Keratinocyte (primary cell): ENCODE measurements at regions not wholly inside any gene's neighbourhood (a gene's known extent, or its start where the extent isn't known, plus 50 kb on each side); places are given as distances from the start of the nearest gene placed in this dataset.

Source experiments
- DNase-seq: peaks from one replicate; pipeline ENCODE4 v3.0.0-alpha.2; 2011; ENCODE audit warnings: low read depth, missing footprints, low spot score
- FAIRE-seq: peaks from 2 replicates; lab custom pipeline; 2011; peaks lifted over from hg19 to GRCh38; lab: Jason Lieb, UNC
- H2AFZ ChIP-seq: 2 replicates; pipeline ENCODE4 v1.6.0; 2012; ENCODE audit warnings: low read length, control low read depth, inconsistent platforms; ENCODE audit not compliant: control insufficient read depth
- H3K27ac ChIP-seq: 2 replicates; pipeline ENCODE4 v1.5.1; 2011; ENCODE audit warnings: low read length; ENCODE audit not compliant: control insufficient read depth, insufficient read depth
- H3K27me3 ChIP-seq: 3 replicates; pipeline ENCODE4 v1.6.0; 2011; ENCODE audit warnings: low read length; ENCODE audit not compliant: control insufficient read depth, insufficient read depth; ENCODE audit errors: extremely low read depth
- H3K36me3 ChIP-seq, 2 experiments: 2 replicates in 1 of 2; 3 replicates in 1 of 2; pipeline ENCODE4 v1.5.1; 2011; ENCODE audit warnings: low read length in 2 of 2, mild to moderate bottlenecking in 1 of 2; ENCODE audit not compliant: control insufficient read depth in 2 of 2, insufficient read depth in 2 of 2; ENCODE audit errors: extremely low read depth in 1 of 2
- H3K4me1 ChIP-seq: 3 replicates; pipeline ENCODE4 v1.5.1; 2011; ENCODE audit warnings: low read length; ENCODE audit not compliant: control insufficient read depth, insufficient read depth; ENCODE audit errors: extremely low read depth
- H3K4me2 ChIP-seq: 3 replicates; pipeline ENCODE4 v1.6.0; 2011; ENCODE audit warnings: low read depth, low read length; ENCODE audit not compliant: control insufficient read depth, insufficient read depth; ENCODE audit errors: extremely low read depth
- H3K4me3 ChIP-seq, 3 experiments: fragments of 200-600 bp in 1 of 3; sonication (generic) in 1 of 3; 2 replicates in 2 of 3; 3 replicates in 1 of 3; pipeline ENCODE4 v1.5.1; 2011 to 2016; ENCODE audit warnings: low read length in 3 of 3, mild to moderate bottlenecking in 3 of 3, control low read depth in 2 of 3, inconsistent platforms in 1 of 3, low read depth in 1 of 3, mixed read lengths in 1 of 3, mixed run types in 1 of 3, moderate library complexity in 1 of 3; ENCODE audit not compliant: control insufficient read depth in 2 of 3, insufficient read depth in 2 of 3; ENCODE audit errors: extremely low read depth in 1 of 3
- H3K79me2 ChIP-seq: 2 replicates; pipeline ENCODE4 v1.6.0; 2012; ENCODE audit warnings: low read length; ENCODE audit not compliant: control insufficient read depth, insufficient read depth
- H3K9ac ChIP-seq: 3 replicates; pipeline ENCODE4 v1.6.0; 2011; ENCODE audit warnings: low read length; ENCODE audit not compliant: control insufficient read depth, insufficient read depth; ENCODE audit errors: extremely low read depth
- H3K9me1 ChIP-seq: 3 replicates; pipeline ENCODE4 v1.6.0; 2011; ENCODE audit warnings: low read length; ENCODE audit not compliant: control insufficient read depth, insufficient read depth; ENCODE audit errors: extremely low read depth
- H3K9me3 ChIP-seq: 2 replicates; pipeline ENCODE4 v1.5.1; 2012; ENCODE audit warnings: low read depth, low read length; ENCODE audit not compliant: control insufficient read depth
- H4K20me1 ChIP-seq: 3 replicates; pipeline ENCODE4 v1.6.0; 2011; ENCODE audit warnings: low read length; ENCODE audit not compliant: control insufficient read depth, insufficient read depth; ENCODE audit errors: extremely low read depth
- CTCF ChIP-seq, 3 experiments: IDR thresholded peaks in 1 of 3; conservative IDR thresholded peaks in 1 of 3; optimal IDR thresholded peaks in 1 of 3; 2 replicates in 2 of 3; 3 replicates in 1 of 3; pipeline versions ENCODE3 to v1.5.1; 2011; ENCODE audit warnings: low read length in 3 of 3, mild to moderate bottlenecking in 3 of 3, moderate library complexity in 2 of 3, control low read depth in 1 of 3, inconsistent platforms in 1 of 3; ENCODE audit not compliant: insufficient read depth in 2 of 3; ENCODE audit errors: extremely low read depth in 1 of 3
- EZH2 ChIP-seq: IDR thresholded peaks from one replicate; pipeline ENCODE4 v1.6.1; 2012; ENCODE audit warnings: inconsistent platforms, mild to moderate bottlenecking, low read length, moderate library complexity
- dilution Hi-C: fragments of 300-500 bp; cut with MboI; formaldehyde crosslinking; loops from one replicate; pipeline ENCODE4 v1.7.0; 2020; ENCODE audit warnings: low sequenced_read_pairs; ENCODE audit not compliant: extremely low pct_ligation_motif_present

- H3K9ac ChIP-seq = no peak overlapping the region
- TF ChIP-seq EZH2 (no peak), CTCF (optimal IDR thresholded peaks at IDR 0.05 in 1 of 3, IDR thresholded peaks at IDR 0.05 in 1 of 3, conservative IDR thresholded peaks at IDR 0.05 in 1 of 3; ENCODE audit: extremely low read depth in 1 of 3, insufficient read depth in 2 of 3, low read length in 3 of 3) (no peak)
- H3K79me2 ChIP-seq = no peaks in the 10 kb centered on the region
- no peaks in the 10 kb centered on the region for H3K27me3 ChIP-seq
- no peak overlapping the region for H3K4me3 ChIP-seq
- DNase-seq = no peak
- no peaks in the 10 kb centered on the region for H3K9me1 ChIP-seq
- H4K20me1 ChIP-seq = no peaks in the 10 kb centered on the region
- H3K4me2 ChIP-seq = no peak overlapping the region
- FAIRE-seq = no peak
- no peak overlapping the region for H2AFZ ChIP-seq
- H3K9me3 ChIP-seq = no peaks in the 10 kb centered on the region
- dilution Hi-C loops = no loop called here
- H3K27ac ChIP-seq = no peak overlapping the region
- no peaks in the 10 kb centered on the region for H3K4me1 ChIP-seq
- no peaks in the 10 kb centered on the region for H3K36me3 ChIP-seq
Measured at GRCh38 chr13:80921971-80922370, 581.0 kb upstream of the SPRY2 start.

- no peaks in the 10 kb centered on the region for H4K20me1 ChIP-seq
- no peak overlapping the region for H3K4me3 ChIP-seq
- no peaks in the 10 kb centered on the region for H3K27me3 ChIP-seq
- H3K9me3 ChIP-seq = no peaks in the 10 kb centered on the region
- dilution Hi-C loops = no loop called here
- FAIRE-seq = no peak
- no peak overlapping the region for H2AFZ ChIP-seq
- H3K9me1 ChIP-seq = no peaks in the 10 kb centered on the region
- no peaks in the 10 kb centered on the region for H3K36me3 ChIP-seq
- H3K9ac ChIP-seq = no peak overlapping the region
- no peak overlapping the region for H3K27ac ChIP-seq
- H3K4me2 ChIP-seq = no peak overlapping the region
- no peak for DNase-seq
- no peaks in the 10 kb centered on the region for H3K4me1 ChIP-seq
- no peaks in the 10 kb centered on the region for H3K79me2 ChIP-seq
- TF ChIP-seq CTCF (optimal IDR thresholded peaks at IDR 0.05 in 1 of 3, IDR thresholded peaks at IDR 0.05 in 1 of 3, conservative IDR thresholded peaks at IDR 0.05 in 1 of 3; ENCODE audit: extremely low read depth in 1 of 3, insufficient read depth in 2 of 3, low read length in 3 of 3) (no peak), EZH2 (no peak)
Measured at GRCh38 chr13:80921541-80921940, 580.6 kb upstream of the SPRY2 start.
